NCI-H2227 (cell line): ENCODE measurements at regions not wholly inside any gene's neighbourhood (a gene's known extent, or its start where the extent isn't known, plus 50 kb on each side); places are given as distances from the start of the nearest gene placed in this dataset.

Source experiments
- DNase-seq: peaks from one replicate; lab custom pipeline; 2025; ENCODE audit not compliant: unreplicated experiment; lab: John Stamatoyannopoulos, UW

DNA sequence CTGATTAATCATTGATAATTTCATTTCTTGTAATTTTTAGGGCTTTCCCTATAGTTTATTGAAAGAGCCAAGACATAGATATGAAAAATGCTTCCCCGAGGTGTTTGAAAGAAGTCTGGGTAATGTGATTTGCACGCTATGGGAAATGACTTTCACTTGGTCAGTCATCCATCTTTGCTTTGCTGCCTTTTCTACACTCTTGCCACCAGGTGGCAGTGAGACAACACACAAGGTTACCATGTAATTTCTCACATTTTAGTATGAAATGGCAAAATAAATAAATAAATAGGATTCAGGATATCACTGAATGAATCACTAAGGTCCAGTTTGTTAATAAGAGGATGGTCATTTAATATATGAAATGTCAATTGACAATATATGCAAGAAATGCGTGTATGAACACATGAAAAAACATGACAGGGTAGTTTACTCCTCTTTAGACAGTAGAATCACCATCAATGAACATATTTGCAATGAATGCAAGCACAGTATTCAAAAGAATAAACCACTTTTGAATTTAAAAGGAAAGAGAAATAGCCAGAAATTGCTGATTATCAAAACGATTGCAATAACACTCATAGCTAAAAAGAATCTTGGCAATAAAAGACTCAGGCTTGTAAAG is 52.2 kb upstream of the KCNH7 start:
- DNase-seq, result peak; percentile 81

DNA sequence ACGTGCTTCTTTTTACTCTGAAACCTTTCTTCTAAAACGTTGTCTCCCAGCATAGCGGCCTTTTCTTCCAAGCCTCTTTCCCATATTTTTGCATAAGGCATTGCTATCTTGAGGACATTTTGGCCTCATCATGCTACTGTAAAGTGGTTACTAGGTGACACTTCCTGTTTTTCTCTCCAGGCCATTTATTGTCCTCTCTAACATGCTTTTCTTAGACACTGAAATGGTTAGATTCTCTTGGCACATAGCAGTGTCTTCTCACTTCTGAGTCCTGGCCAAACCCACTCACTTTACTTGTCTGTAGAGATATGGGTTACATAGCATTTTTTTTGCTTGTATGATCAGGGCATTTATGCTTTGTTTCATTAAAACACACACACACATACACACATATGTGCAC is 50.1 kb upstream of the KCNH7 start:
- peak; percentile 17 for DNase-seq
